ENCODE measurements at regions not wholly inside any gene's neighbourhood (a gene's known extent, or its start where the extent isn't known, plus 50 kb on each side); places are given as distances from the start of the nearest gene placed in this dataset.
A peak's percentile ranks its signal among the peaks of the same experiment; 100 is the strongest.

DNA sequence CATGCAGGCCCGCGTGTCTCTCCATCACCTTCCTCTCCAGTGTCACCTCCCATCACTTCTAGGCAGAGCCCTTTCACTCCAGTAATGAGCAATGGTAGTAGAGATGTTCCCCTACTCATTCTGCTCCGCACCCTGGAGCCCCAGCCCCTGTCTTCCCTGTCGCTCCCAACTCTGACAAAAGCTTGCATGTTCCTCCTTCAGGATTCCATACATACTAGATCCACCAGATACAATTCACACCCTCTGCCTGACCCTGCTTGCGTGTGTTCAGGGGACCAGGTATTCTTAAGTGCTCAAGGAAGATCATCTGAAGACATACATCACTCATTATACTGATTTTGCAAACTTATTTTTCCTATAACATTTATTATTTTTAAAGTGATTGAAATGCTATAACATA, 222.7 kb downstream of the SNX19 start:
- Histone ChIP-seq H2BK12ac (ENCODE audit: insufficient read length, low read depth, low read length) (no peak overlapping the region), H3K9ac (ENCODE audit: extremely low read depth, insufficient read length, low read length) (no peak overlapping the region)
- no peak overlapping the region for H3K4me3 Mint-ChIP-seq

More for the DNA sequence above, 222.7 kb downstream of the SNX19 start:
- Histone ChIP-seq H3K14ac (ENCODE audit: insufficient read depth, low read length) (no peak overlapping the region), H3K18ac (ENCODE audit: insufficient read length, low read depth, low read length) (no peak overlapping the region), H3K56ac (ENCODE audit: insufficient read length, low read depth, low read length) (no peak overlapping the region), H3K4ac (ENCODE audit: low read depth, low read length) (no peak overlapping the region), H3K27ac (ENCODE audit: insufficient read length, low read depth, low read length) (no peak overlapping the region), H3K9me3 (ENCODE audit: control insufficient read depth, low read depth, low read length) (no peaks in the 10 kb centered on the region), H4K20me1 (ENCODE audit: control insufficient read depth, insufficient read depth, insufficient read length) (no peaks in the 10 kb centered on the region), H3K79me1 (ENCODE audit: insufficient read depth, low read depth, low read length, poor library complexity, severe bottlenecking) (no peaks in the 10 kb centered on the region), H2BK120ac (ENCODE audit: low read depth, low read length, poor library complexity, severe bottlenecking) (no peak overlapping the region), H2AK5ac (ENCODE audit: insufficient read length, low read length) (no peak overlapping the region), H3K4me1 (ENCODE audit: insufficient read depth, low read length) (no peaks in the 10 kb centered on the region), H3K23ac (ENCODE audit: insufficient read length, low read depth, low read length) (no peak overlapping the region), H2BK15ac (ENCODE audit: low read depth, low read length) (no peak overlapping the region), H3K79me2 (ENCODE audit: insufficient read depth, low read length) (no peaks in the 10 kb centered on the region), H2BK5ac (ENCODE audit: insufficient read length, low read length) (no peak overlapping the region), H4K91ac (ENCODE audit: insufficient read length, low read depth, low read length) (no peak overlapping the region), H3K23me2 (ENCODE audit: insufficient read length, low read depth, low read length, poor library complexity, severe bottlenecking) (no peaks in the 10 kb centered on the region), H4K5ac (ENCODE audit: insufficient read length, low read depth, low read length) (no peak overlapping the region), H4K8ac (replicated peaks; ENCODE audit: insufficient read length, low read depth, low read length) (no peak overlapping the region), H3K27me3 (ENCODE audit: insufficient read depth, low read length) (no peaks in the 10 kb centered on the region), H2AFZ (ENCODE audit: low read length) (no peak overlapping the region), H3K4me2 (ENCODE audit: insufficient read depth, insufficient read length, low read length) (no peak overlapping the region), H3T11ph (ENCODE audit: low read length) (no peak overlapping the region), H2BK20ac (ENCODE audit: low read depth, low read length, poor library complexity, severe bottlenecking) (no peak overlapping the region)
- Mint-ChIP-seq H3K9me3 (no peaks in the 10 kb centered on the region), H3K4me1 (peaks cover 0 to 2% of the 10 kb centered on the region in 2 experiments; a peak in 1 of 4 replicates), H3K36me3 (ENCODE audit: insufficient read depth in 1 of 3, low read depth in 3 of 3) (no peaks in the 10 kb centered on the region), H3K27ac (peak overlapping the region in 2 of 3 experiments; percentile 10 to 68; a peak in 2 of 7 replicates), H3K27me3 (ENCODE audit: low read depth) (peaks cover 1% of the 10 kb centered on the region; the same call in 1 of the 2 replicates)
- TF ChIP-seq, protein P1, sequence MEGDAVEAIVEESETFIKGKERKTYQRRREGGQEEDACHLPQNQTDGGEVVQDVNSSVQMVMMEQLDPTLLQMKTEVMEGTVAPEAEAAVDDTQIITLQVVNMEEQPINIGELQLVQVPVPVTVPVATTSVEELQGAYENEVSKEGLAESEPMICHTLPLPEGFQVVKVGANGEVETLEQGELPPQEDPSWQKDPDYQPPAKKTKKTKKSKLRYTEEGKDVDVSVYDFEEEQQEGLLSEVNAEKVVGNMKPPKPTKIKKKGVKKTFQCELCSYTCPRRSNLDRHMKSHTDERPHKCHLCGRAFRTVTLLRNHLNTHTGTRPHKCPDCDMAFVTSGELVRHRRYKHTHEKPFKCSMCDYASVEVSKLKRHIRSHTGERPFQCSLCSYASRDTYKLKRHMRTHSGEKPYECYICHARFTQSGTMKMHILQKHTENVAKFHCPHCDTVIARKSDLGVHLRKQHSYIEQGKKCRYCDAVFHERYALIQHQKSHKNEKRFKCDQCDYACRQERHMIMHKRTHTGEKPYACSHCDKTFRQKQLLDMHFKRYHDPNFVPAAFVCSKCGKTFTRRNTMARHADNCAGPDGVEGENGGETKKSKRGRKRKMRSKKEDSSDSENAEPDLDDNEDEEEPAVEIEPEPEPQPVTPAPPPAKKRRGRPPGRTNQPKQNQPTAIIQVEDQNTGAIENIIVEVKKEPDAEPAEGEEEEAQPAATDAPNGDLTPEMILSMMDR (conservative IDR thresholded peaks at IDR 0.05) = no peak
- DNase-seq = no peak
- no CpG with 5 or more reads among the region's 5 CpGs for WGBS (ENCODE audit: extremely low coverage, insufficient read length, low lambda C conversion rate)

Measured in H9 (cell line).